GM12878 (cell line): ENCODE measurements at regions not wholly inside any gene's neighbourhood (a gene's known extent, or its start where the extent isn't known, plus 50 kb on each side); places are given as distances from the start of the nearest gene placed in this dataset.

Experiments
- BCL11A ChIP-seq: IDR thresholded peaks from 2 replicates; pipeline ENCODE4 v1.6.1; 2011; ENCODE audit warnings: low read depth, low read length
- CEBPZ ChIP-seq: fragments of 150-350 bp; IDR thresholded peaks from 2 replicates; pipeline ENCODE4 v1.6.1; 2016; ENCODE audit warnings: low read depth, low read length
- CTCF ChIP-seq, 3 experiments: IDR thresholded peaks in 2 of 3; conservative IDR thresholded peaks in 1 of 3; 2 replicates each; pipeline ENCODE4 v1.5.1; 2011; ENCODE audit warnings: low read depth in 3 of 3, low read length in 3 of 3, mild to moderate bottlenecking in 3 of 3, control low read depth in 2 of 3, moderate library complexity in 2 of 3, inconsistent platforms in 1 of 3, mixed read lengths in 1 of 3; ENCODE audit not compliant: control insufficient read depth in 2 of 3, insufficient read depth in 1 of 3; ENCODE audit errors: extremely low read depth in 1 of 3
- E2F4 ChIP-seq: IDR thresholded peaks from 2 replicates; pipeline ENCODE4 v1.6.1; 2012; ENCODE audit warnings: low read depth, low read length, improper control_type of control experiment
- FOXK2 ChIP-seq: fragments of 450-650 bp; IDR thresholded peaks from 2 replicates; pipeline ENCODE4 v1.6.1; 2017; ENCODE audit warnings: mild to moderate bottlenecking, moderate library complexity
- HCFC1 ChIP-seq: fragments of 150-350 bp; IDR thresholded peaks from 2 replicates; pipeline ENCODE4 v1.6.1; 2014; ENCODE audit warnings: low read length
- RCOR1 ChIP-seq: conservative IDR thresholded peaks from 2 replicates; pipeline ENCODE4 v1.6.1; 2012; ENCODE audit warnings: low read depth, low read length, improper control_type of control experiment
- REST ChIP-seq: IDR thresholded peaks from 2 replicates; pipeline ENCODE4 v1.6.1; 2012; ENCODE audit warnings: mild to moderate bottlenecking, low read depth, low read length
- SUPT20H ChIP-seq: IDR thresholded peaks from 2 replicates; pipeline ENCODE4 v1.6.1; 2011; ENCODE audit warnings: low read depth, mild to moderate bottlenecking, low read length, moderate library complexity, borderline replicate concordance; ENCODE audit not compliant: control insufficient read depth
- ZNF384 ChIP-seq: IDR thresholded peaks from 2 replicates; pipeline ENCODE4 v1.6.1; 2012; ENCODE audit warnings: low read depth, mild to moderate bottlenecking, low read length, improper control_type of control experiment, borderline replicate concordance

GRCh38 chr6:85395746-85396145 is 54.1 kb upstream of the NT5E start:
- TF ChIP-seq SUPT20H (no peak), HCFC1 (no peak), CEBPZ (no peak), REST (no peak), CTCF (IDR thresholded peaks at IDR 0.05 in 2 of 3, conservative IDR thresholded peaks at IDR 0.05 in 1 of 3; ENCODE audit: control insufficient read depth in 2 of 3, extremely low read depth in 1 of 3, insufficient read depth in 1 of 3, low read depth in 3 of 3, low read length in 3 of 3) (no peak), ZNF384 (no peak), FOXK2 (no peak), BCL11A (no peak), RCOR1 (no peak), E2F4 (no peak)
